ENCODE measurements at regions not wholly inside any gene's neighbourhood (a gene's known extent, or its start where the extent isn't known, plus 50 kb on each side); places are given as distances from the start of the nearest gene placed in this dataset.

GRCh38 chr3:18567293-18567692, 142.2 kb upstream of the SATB1 start:
- H3K4me3 ChIP-seq: no peak overlapping the region
- TF ChIP-seq EP300 (IDR thresholded peaks at IDR 0.05) (no peak), POLR2A (IDR thresholded peaks at IDR 0.05) (no peak), CTCF (IDR thresholded peaks at IDR 0.05) (no peak)
- no peak overlapping the region for H3K27ac ChIP-seq
- no peaks in the 10 kb centered on the region for H3K9me3 ChIP-seq
- no peaks in the 10 kb centered on the region for H3K27me3 ChIP-seq
- no peaks in the 10 kb centered on the region for H3K36me3 ChIP-seq
- no peaks in the 10 kb centered on the region for H3K4me1 ChIP-seq
- no peak for DNase-seq (ENCODE audit: low spot score in 2 of 2)

GRCh38 chr3:18562364-18563154, 137.4 kb upstream of the SATB1 start:
- H3K9me3 ChIP-seq: no peaks in the 10 kb centered on the region
- H3K27me3 ChIP-seq: no peaks in the 10 kb centered on the region
- H3K4me1 ChIP-seq: peaks cover 0 to 6% (median 0%) of the 10 kb centered on the region in 4 donors
- TF ChIP-seq EP300 (IDR thresholded peaks at IDR 0.05) (no peak), POLR2A (IDR thresholded peaks at IDR 0.05) (no peak), CTCF (IDR thresholded peaks at IDR 0.05) (no peak)
- 75 to 80% methylated on average over 1 of the region's 1 CpG for WGBS, 2 donors
- no peak overlapping the region for H3K27ac ChIP-seq
- no peak overlapping the region for H3K4me3 ChIP-seq
- no peak for DNase-seq (ENCODE audit: low spot score in 2 of 2)
- no peaks in the 10 kb centered on the region for H3K36me3 ChIP-seq

- Histone ChIP-seq H3K4me1 (peaks cover 0 to 6% (median 0%) of the 10 kb centered on the region in 4 donors), H3K27ac (no peak overlapping the region), H3K36me3 (no peaks in the 10 kb centered on the region), H3K4me3 (no peak overlapping the region), H3K27me3 (no peaks in the 10 kb centered on the region), H3K9me3 (no peaks in the 10 kb centered on the region)
- 22% methylated on average over 5 of the region's 5 CpGs for WGBS, 2 donors
- TF ChIP-seq POLR2A (IDR thresholded peaks at IDR 0.05) (no peak), CTCF (IDR thresholded peaks at IDR 0.05) (peak; percentile 39 to 76 (median 65)), EP300 (IDR thresholded peaks at IDR 0.05) (no peak)
- no peak for DNase-seq (ENCODE audit: low spot score in 2 of 2)
These were observed 134.2 kb upstream of the SATB1 start for GRCh38 chr3:18559331-18559842.

GRCh38 chr3:18558507-18558906, 133.4 kb upstream of the SATB1 start:
- H3K4me1 ChIP-seq: peaks cover 0 to 6% (median 0%) of the 10 kb centered on the region in 4 donors
- no peak overlapping the region for H3K27ac ChIP-seq
- no peaks in the 10 kb centered on the region for H3K9me3 ChIP-seq
- no peak overlapping the region for H3K4me3 ChIP-seq
- no peak for TF ChIP-seq CTCF (IDR thresholded peaks at IDR 0.05)
- no peak for TF ChIP-seq POLR2A (IDR thresholded peaks at IDR 0.05)
- no peak for TF ChIP-seq EP300 (IDR thresholded peaks at IDR 0.05)
- whole genome bisulfite sequencing, 2 donors: 60 to 70% methylated on average over 3 of the region's 3 CpGs
- no peaks in the 10 kb centered on the region for H3K27me3 ChIP-seq
- H3K36me3 ChIP-seq: no peaks in the 10 kb centered on the region
- DNase-seq (ENCODE audit: low spot score in 2 of 2): no peak

GRCh38 chr3:18557216-18557615, 132.1 kb upstream of the SATB1 start:
- no peaks in the 10 kb centered on the region for H3K27me3 ChIP-seq
- TF ChIP-seq EP300 (IDR thresholded peaks at IDR 0.05) (no peak), POLR2A (IDR thresholded peaks at IDR 0.05) (no peak)
- no peak for DNase-seq (ENCODE audit: low spot score in 2 of 2)
- no peaks in the 10 kb centered on the region for H3K9me3 ChIP-seq
- H3K27ac ChIP-seq: no peak overlapping the region
- no peaks in the 10 kb centered on the region for H3K36me3 ChIP-seq
- H3K4me3 ChIP-seq: no peak overlapping the region
- peaks cover 0 to 6% (median 0%) of the 10 kb centered on the region in 4 donors for H3K4me1 ChIP-seq
- 81 to 87% methylated on average over 3 of the region's 3 CpGs for WGBS, 2 donors
